ENCODE measurements at regions not wholly inside any gene's neighbourhood (a gene's known extent, or its start where the extent isn't known, plus 50 kb on each side); places are given as distances from the start of the nearest gene placed in this dataset.

DNA sequence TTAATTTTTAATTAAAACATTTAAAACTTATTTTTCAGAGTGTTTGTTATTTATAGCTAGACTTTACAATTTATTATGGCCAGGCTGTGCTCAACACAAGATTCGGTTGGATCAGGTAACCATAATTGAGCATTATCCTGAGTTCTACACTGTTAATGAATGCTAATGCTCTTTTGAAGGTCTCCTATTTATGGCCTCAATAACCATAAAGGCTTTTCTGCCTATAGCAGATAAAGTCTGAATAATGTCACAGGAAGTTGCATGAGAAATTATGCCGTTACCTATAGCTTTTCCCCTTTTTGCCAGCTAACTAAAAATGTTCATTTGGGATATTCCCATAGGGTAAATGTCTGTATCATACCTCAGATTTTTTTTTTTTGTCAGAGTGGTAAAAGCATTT is 269.4 kb upstream of the E2F7 start:
- TF ChIP-seq, protein P1, sequence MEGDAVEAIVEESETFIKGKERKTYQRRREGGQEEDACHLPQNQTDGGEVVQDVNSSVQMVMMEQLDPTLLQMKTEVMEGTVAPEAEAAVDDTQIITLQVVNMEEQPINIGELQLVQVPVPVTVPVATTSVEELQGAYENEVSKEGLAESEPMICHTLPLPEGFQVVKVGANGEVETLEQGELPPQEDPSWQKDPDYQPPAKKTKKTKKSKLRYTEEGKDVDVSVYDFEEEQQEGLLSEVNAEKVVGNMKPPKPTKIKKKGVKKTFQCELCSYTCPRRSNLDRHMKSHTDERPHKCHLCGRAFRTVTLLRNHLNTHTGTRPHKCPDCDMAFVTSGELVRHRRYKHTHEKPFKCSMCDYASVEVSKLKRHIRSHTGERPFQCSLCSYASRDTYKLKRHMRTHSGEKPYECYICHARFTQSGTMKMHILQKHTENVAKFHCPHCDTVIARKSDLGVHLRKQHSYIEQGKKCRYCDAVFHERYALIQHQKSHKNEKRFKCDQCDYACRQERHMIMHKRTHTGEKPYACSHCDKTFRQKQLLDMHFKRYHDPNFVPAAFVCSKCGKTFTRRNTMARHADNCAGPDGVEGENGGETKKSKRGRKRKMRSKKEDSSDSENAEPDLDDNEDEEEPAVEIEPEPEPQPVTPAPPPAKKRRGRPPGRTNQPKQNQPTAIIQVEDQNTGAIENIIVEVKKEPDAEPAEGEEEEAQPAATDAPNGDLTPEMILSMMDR (IDR thresholded peaks at IDR 0.05; ENCODE audit: insufficient read depth, low read depth, low read length) = no peak
- no peak for TF ChIP-seq EZH2 (IDR thresholded peaks at IDR 0.05; ENCODE audit: insufficient read depth, low read length)

Measured in astrocyte (in vitro differentiated cells and primary cell).